PC-9 (cell line): ENCODE measurements at regions not wholly inside any gene's neighbourhood (a gene's known extent, or its start where the extent isn't known, plus 50 kb on each side); places are given as distances from the start of the nearest gene placed in this dataset.

Source experiments
- BruUV-seq: library from RNA; stranded (reverse); fragments of 400-500 nt; replicated peaks from 2 replicates; lab custom pipeline; 2021; lab: Mats Ljungman, UMichigan
- CTCF ChIA-PET: fragments of 300-600 bp; sonication (Branson Sonifier 250); formaldehyde crosslinking; loops from one replicate; lab custom pipeline; 2022; ENCODE audit warnings: antibody characterized with exemption; lab: Charles Lee
- POLR2A ChIA-PET: fragments of 300-600 bp; sonication (Branson Sonifier 250); formaldehyde crosslinking; loops from one replicate; lab custom pipeline; 2022; ENCODE audit warnings: antibody characterized with exemption; ENCODE audit not compliant: unreplicated experiment; lab: Charles Lee
- DNase-seq, 2 experiments: peaks; one replicate each; pipeline versions ENCODE4 v3.0.0 to v3.0.0-alpha.2; 2015 to 2022; ENCODE audit warnings: mixed read lengths in 1 of 2
- H2AFZ ChIP-seq: fragments of 200-600 bp; sonication (generic); 2 replicates; pipeline ENCODE4 v1.8.1; 2017; ENCODE audit warnings: antibody characterized with exemption
- H3F3A ChIP-seq: fragments of 200-600 bp; sonication (generic); 2 replicates; pipeline ENCODE4 v1.8.1; 2017; ENCODE audit warnings: antibody characterized with exemption, mild to moderate bottlenecking, low read depth; ENCODE audit not compliant: insufficient read depth
- H3K27ac ChIP-seq: fragments of 200-600 bp; sonication (generic); 2 replicates; pipeline ENCODE4 v1.6.1; 2016; ENCODE audit warnings: mixed run types
- H3K27me3 ChIP-seq: fragments of 200-600 bp; sonication (generic); 2 replicates; pipeline ENCODE4 v1.6.1; 2016; ENCODE audit warnings: low read depth, mixed run types; ENCODE audit not compliant: insufficient read depth
- H3K36me3 ChIP-seq: fragments of 200-600 bp; sonication (generic); 2 replicates; pipeline ENCODE4 v1.6.1; 2016; ENCODE audit warnings: low read depth, mixed run types
- H3K4me1 ChIP-seq: fragments of 200-600 bp; sonication (generic); replicated peaks from 2 replicates; pipeline ENCODE4 v1.6.1; 2016; ENCODE audit warnings: mixed run types; ENCODE audit not compliant: insufficient read depth
- H3K4me2 ChIP-seq: fragments of 200-600 bp; sonication (generic); 2 replicates; pipeline ENCODE4 v1.6.1; 2017; ENCODE audit warnings: mixed run types
- H3K4me3 ChIP-seq: fragments of 200-600 bp; sonication (generic); 2 replicates; pipeline ENCODE4 v1.6.1; 2016; ENCODE audit warnings: mixed run types
- H3K79me2 ChIP-seq: fragments of 200-600 bp; sonication (generic); 2 replicates; pipeline ENCODE4 v1.6.1; 2017; ENCODE audit warnings: low read depth, mixed run types
- H3K9me2 ChIP-seq: fragments of 200-600 bp; sonication (generic); 2 replicates; pipeline ENCODE4 v1.8.1; 2017; ENCODE audit warnings: mild to moderate bottlenecking; ENCODE audit not compliant: insufficient read depth
- H3K9me3 ChIP-seq: fragments of 200-600 bp; sonication (generic); 2 replicates; pipeline ENCODE4 v1.8.1; 2016; ENCODE audit warnings: low read depth; ENCODE audit not compliant: insufficient read depth
- H4K20me1 ChIP-seq: fragments of 200-600 bp; sonication (generic); 2 replicates; pipeline ENCODE4 v1.8.1; 2017; ENCODE audit not compliant: insufficient read depth
- EZH2 ChIP-seq: fragments of 200-600 bp; sonication (generic); IDR thresholded peaks from 2 replicates; pipeline ENCODE4 v1.8.0; 2017; ENCODE audit warnings: antibody characterized with exemption, low read depth
- intact Hi-C: fragments of 100-400 bp; cut with micrococcal nuclease; formaldehyde crosslinking; loops from one replicate; pipeline ENCODE4 v1.10.0; 2022; ENCODE audit not compliant: unreplicated experiment
- TF ChIP-seq, protein P1 (sequence below): fragments of 200-600 bp; sonication (generic); conservative IDR thresholded peaks from 2 replicates; pipeline ENCODE4 v1.6.1; 2017; ENCODE audit warnings: mixed run types, antibody characterized with exemption, mild to moderate bottlenecking, moderate library complexity

DNA sequence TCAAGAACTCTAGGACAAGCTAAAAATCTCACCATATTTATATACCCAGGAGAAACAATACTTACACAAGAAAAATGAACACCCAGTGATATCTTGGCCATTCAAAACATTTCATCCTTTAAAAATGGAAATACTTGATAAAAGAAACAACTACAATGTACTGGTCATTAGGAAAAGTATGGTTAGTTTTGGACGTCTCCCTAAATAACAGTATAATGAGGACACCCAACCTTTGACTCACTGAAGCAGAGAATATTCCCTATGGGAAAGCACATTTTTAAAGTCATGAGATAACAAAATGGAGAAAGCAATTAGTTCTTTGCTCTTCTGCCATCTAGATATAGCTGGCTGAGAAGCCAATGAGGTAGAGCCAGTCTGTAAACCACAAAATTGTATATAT lies 164.4 kb downstream of the TBX18 start:
- H3K27ac ChIP-seq: no peak overlapping the region
- H3K9me2 ChIP-seq: no peaks in the 10 kb centered on the region
- intact Hi-C loops: no loop called here
- H3K4me1 ChIP-seq: no peaks in the 10 kb centered on the region
- H3K4me2 ChIP-seq: no peak overlapping the region
- H3K9me3 ChIP-seq: no peaks in the 10 kb centered on the region
- no peak for TF ChIP-seq EZH2
- TF ChIP-seq, protein P1, sequence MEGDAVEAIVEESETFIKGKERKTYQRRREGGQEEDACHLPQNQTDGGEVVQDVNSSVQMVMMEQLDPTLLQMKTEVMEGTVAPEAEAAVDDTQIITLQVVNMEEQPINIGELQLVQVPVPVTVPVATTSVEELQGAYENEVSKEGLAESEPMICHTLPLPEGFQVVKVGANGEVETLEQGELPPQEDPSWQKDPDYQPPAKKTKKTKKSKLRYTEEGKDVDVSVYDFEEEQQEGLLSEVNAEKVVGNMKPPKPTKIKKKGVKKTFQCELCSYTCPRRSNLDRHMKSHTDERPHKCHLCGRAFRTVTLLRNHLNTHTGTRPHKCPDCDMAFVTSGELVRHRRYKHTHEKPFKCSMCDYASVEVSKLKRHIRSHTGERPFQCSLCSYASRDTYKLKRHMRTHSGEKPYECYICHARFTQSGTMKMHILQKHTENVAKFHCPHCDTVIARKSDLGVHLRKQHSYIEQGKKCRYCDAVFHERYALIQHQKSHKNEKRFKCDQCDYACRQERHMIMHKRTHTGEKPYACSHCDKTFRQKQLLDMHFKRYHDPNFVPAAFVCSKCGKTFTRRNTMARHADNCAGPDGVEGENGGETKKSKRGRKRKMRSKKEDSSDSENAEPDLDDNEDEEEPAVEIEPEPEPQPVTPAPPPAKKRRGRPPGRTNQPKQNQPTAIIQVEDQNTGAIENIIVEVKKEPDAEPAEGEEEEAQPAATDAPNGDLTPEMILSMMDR: no peak
- no peaks in the 10 kb centered on the region for H4K20me1 ChIP-seq
- H3K4me3 ChIP-seq: no peak overlapping the region
- ChIA-PET POLR2A (no interaction called here), CTCF (no interaction called here)
- H3K79me2 ChIP-seq: no peaks in the 10 kb centered on the region
- no peaks in the 10 kb centered on the region for H3F3A ChIP-seq
- DNase-seq: no peak
- H3K36me3 ChIP-seq: no peaks in the 10 kb centered on the region
- H3K27me3 ChIP-seq: no peaks in the 10 kb centered on the region
- BruUV-seq: no TSS peak
- no peak overlapping the region for H2AFZ ChIP-seq

DNA sequence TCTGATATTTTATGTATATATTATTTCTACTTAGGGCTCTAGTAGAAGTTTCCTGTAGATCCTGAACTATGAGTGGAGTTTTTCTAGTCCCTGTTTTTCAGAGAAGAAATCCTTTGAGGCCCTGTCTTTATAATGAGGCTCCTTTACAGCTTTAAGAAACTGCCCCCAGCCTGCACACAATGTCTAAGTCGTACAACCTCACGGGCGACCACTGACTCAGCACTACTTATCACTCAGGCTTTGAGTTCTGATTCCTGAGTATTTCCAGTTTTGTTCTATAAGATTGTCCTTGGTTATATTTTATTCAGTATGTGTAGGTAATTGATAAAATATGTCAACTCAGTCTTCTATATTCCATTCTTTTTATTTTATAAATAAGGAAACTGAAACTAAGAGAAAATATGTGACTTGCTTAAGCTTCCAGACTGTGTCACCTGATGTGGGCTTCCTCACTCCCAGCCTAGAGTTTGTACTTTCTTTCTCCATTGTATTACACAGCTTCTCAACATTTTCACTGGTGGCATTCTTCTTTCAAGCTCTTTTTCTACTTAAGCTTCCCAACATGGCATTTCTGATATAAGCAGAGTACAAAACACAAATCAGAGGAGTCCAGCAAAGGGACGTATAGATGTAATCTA lies 167.0 kb downstream of the TBX18 start:
- no peak overlapping the region for H3K27ac ChIP-seq
- H3K36me3 ChIP-seq: no peaks in the 10 kb centered on the region
- H3K79me2 ChIP-seq: no peaks in the 10 kb centered on the region
- H3K4me2 ChIP-seq: no peak overlapping the region
- no peak for DNase-seq
- no peak overlapping the region for H2AFZ ChIP-seq
- H3K4me3 ChIP-seq: no peak overlapping the region
- H3F3A ChIP-seq: no peaks in the 10 kb centered on the region
- no peaks in the 10 kb centered on the region for H3K9me2 ChIP-seq
- H3K27me3 ChIP-seq: no peaks in the 10 kb centered on the region
- no peak for TF ChIP-seq EZH2
- TF ChIP-seq, protein P1: no peak
- ChIA-PET POLR2A (interaction anchor here (0.6 kb wide), 1 partner anchor 160 kb away, joined by 4 read pairs; no protein-coding TSS in a partner anchor), CTCF (interaction anchor here (0.7 kb wide), 1 partner anchor 1530 kb away, joined by 3 read pairs; the partner anchor contains the start of gene DOP1A)
- intact Hi-C loops: no loop called here
- H4K20me1 ChIP-seq: no peaks in the 10 kb centered on the region
- no peaks in the 10 kb centered on the region for H3K9me3 ChIP-seq
- BruUV-seq: no TSS peak
- H3K4me1 ChIP-seq: no peaks in the 10 kb centered on the region

DNA sequence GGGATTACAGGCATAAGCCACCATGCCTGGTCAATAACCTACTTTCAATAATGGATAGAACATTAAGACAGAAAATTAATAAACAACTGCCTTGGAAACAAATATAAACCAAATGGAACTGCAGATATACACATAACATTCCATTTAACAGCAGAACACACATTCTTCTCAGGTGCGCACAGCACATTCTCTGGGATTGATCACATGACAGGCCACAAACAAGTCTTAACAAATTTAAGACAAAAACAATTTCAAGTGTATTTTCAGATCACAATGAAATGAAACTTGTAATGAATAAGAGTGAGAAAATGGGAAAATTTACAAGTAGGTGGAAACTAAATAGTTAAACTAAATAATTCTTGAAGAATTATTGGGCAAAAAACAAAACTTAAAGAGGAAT lies 167.9 kb downstream of the TBX18 start:
- Histone ChIP-seq H3K9me3 (no peaks in the 10 kb centered on the region), H3K9me2 (no peaks in the 10 kb centered on the region), H3K79me2 (no peaks in the 10 kb centered on the region), H3K4me2 (no peak overlapping the region), H4K20me1 (no peaks in the 10 kb centered on the region), H3K36me3 (no peaks in the 10 kb centered on the region), H3K27ac (no peak overlapping the region), H3F3A (no peaks in the 10 kb centered on the region), H3K4me3 (no peak overlapping the region), H2AFZ (no peak overlapping the region), H3K27me3 (no peaks in the 10 kb centered on the region), H3K4me1 (no peaks in the 10 kb centered on the region)
- BruUV-seq: no TSS peak
- CTCF ChIA-PET: no interaction called here
- POLR2A ChIA-PET: no interaction called here
- no peak for DNase-seq
- intact Hi-C loops: no loop called here
- TF ChIP-seq, protein P1: no peak
- no peak for TF ChIP-seq EZH2
